ENCODE measurements at regions not wholly inside any gene's neighbourhood (a gene's known extent, or its start where the extent isn't known, plus 50 kb on each side); places are given as distances from the start of the nearest gene placed in this dataset.

DNA sequence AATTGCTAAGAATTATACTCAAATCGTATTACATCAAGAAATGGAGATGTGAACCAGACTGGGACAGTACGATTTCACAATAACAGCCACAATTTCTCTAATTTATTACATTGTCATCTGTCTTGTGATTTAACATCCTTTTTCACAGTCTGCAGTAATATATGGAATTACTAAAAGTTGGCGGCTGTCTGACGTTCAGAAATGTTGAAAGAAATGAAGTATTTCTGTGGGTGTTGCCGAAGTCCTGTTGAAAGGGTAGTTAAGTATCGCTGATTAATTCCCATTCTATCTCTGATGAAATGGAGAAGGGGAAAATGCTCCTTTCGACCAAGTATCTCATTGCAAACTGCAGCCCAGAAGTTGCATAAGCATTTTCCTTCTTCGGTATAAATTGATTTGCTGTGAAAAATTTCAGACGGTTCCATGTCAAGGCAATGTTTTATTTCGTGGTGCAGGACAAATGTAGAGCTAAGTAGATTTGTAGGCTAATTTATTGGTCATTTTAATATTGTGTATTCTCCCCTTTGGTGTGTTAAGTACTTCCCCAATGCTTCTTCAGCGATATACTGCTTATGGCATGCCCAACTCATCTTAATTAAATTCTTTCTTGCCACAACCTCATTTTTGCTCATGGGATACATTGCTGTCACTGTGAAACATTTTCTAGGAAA, 775.2 kb upstream of the RBFOX1 start:
- no peak overlapping the region for H3K4me3 ChIP-seq (ENCODE audit: low read depth, low read length)
- TF ChIP-seq, protein P1, sequence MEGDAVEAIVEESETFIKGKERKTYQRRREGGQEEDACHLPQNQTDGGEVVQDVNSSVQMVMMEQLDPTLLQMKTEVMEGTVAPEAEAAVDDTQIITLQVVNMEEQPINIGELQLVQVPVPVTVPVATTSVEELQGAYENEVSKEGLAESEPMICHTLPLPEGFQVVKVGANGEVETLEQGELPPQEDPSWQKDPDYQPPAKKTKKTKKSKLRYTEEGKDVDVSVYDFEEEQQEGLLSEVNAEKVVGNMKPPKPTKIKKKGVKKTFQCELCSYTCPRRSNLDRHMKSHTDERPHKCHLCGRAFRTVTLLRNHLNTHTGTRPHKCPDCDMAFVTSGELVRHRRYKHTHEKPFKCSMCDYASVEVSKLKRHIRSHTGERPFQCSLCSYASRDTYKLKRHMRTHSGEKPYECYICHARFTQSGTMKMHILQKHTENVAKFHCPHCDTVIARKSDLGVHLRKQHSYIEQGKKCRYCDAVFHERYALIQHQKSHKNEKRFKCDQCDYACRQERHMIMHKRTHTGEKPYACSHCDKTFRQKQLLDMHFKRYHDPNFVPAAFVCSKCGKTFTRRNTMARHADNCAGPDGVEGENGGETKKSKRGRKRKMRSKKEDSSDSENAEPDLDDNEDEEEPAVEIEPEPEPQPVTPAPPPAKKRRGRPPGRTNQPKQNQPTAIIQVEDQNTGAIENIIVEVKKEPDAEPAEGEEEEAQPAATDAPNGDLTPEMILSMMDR (IDR thresholded peaks at IDR 0.05; ENCODE audit: low read depth, low read length), result no peak

DNA sequence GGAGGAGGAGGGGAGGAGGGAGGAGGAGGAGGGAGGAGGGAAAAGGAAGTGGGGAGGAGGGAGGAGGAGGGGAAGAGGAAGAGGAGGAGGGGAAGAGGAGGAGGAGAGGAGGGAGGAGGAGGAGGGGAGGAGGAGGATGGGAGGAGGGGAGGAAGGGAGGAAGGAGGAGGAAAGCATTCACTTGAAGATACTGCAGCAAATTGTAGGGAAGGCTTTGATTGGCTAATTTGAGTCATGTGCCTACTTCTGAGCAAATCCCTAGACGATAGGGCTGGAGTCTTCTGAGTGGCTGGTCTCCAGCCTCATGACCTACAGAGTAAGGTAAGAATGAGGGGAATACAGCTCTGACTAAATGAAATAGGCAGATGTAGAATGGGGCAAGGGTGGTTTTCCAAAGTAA, 783.2 kb upstream of the RBFOX1 start:
- TF ChIP-seq, protein P1 (IDR thresholded peaks at IDR 0.05; ENCODE audit: low read depth, low read length), result no peak
- no peak overlapping the region for H3K4me3 ChIP-seq (ENCODE audit: low read depth, low read length)

DNA sequence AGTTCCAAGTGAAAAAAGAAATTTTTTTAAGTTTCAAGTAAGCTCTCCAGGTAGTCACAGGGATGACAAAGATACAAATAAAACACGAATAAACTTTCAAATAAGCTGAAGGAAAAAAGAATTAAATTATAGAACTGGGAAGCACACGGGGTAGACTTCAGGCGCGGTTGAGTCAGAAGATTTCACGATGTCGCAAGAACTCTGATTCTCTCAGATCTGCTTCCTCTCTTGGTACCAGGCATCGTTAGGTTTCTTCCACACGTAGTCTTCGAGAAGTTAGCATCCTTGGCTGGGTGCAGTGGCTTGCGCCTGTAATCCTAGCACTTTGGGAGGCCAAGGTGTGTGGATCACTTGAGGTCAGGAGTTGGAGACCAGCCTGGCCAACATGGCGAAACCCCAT, 784.1 kb upstream of the RBFOX1 start:
- no peak overlapping the region for H3K4me3 ChIP-seq (ENCODE audit: low read depth, low read length)
- TF ChIP-seq, protein P1 (IDR thresholded peaks at IDR 0.05; ENCODE audit: low read depth, low read length), result no peak

DNA sequence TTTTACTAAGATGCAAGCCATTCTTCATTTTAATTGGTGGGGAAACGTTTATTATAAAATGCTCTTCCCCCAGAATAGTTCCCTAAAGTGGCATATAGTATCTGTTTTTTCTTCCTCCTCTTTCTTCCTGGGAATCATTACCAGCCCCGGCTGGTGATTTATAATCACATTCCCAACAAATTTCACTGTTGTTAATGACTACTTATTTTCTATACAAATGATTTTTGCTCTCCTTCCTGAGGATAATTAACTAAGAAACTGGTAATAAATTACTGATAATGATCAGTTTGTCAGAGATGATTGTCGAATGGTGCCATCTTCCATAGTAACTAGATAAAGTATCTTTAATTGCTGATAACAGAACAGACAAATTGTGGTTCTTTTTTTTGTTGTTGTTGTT, 785.5 kb upstream of the RBFOX1 start:
- H3K4me3 ChIP-seq (ENCODE audit: low read depth, low read length), result no peak overlapping the region
- TF ChIP-seq, protein P1 (IDR thresholded peaks at IDR 0.05; ENCODE audit: low read depth, low read length), result no peak

DNA sequence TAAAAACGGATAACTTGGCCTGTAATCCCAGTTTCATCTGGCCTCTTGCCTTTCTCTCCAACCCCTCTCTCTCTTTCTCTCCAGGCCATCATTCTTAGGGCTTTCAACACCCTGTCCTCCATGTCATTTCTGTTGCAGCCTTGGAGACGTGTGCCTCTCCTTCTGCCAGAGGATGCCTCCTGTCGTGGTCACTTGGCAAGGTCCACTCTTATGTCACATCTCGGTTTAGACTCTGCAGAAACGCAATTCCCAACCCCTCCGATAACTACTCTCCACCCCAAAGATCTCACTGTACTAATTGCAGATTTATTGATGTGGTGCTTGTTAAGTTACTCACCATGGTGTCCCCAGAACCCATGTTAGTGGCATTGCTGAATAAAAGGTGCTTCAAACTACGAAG, 787.3 kb upstream of the RBFOX1 start:
- TF ChIP-seq, protein P1 (IDR thresholded peaks at IDR 0.05; ENCODE audit: low read depth, low read length), result no peak
- no peak overlapping the region for H3K4me3 ChIP-seq (ENCODE audit: low read depth, low read length)

DNA sequence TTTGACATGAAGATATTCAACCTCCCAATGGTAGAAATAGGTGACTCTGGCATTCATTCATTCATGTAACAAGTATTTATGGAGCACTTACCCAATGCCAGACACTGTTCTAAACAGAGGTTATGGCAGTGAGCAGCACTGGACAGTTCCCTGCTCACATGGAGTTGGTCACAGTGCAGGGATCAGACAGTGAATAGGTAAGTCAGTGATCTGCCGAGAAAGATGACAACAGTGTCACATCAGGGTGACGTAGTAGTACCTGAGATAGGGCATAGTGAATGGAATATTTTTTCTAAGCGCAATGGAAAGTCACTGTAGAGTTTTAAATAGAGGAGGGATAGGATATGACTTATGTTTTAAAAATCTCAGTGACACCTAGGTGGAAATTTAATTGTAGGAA, 791.4 kb upstream of the RBFOX1 start:
- no peak overlapping the region for H3K4me3 ChIP-seq (ENCODE audit: low read depth, low read length)
- TF ChIP-seq, protein P1 (IDR thresholded peaks at IDR 0.05; ENCODE audit: low read depth, low read length), result no peak

DNA sequence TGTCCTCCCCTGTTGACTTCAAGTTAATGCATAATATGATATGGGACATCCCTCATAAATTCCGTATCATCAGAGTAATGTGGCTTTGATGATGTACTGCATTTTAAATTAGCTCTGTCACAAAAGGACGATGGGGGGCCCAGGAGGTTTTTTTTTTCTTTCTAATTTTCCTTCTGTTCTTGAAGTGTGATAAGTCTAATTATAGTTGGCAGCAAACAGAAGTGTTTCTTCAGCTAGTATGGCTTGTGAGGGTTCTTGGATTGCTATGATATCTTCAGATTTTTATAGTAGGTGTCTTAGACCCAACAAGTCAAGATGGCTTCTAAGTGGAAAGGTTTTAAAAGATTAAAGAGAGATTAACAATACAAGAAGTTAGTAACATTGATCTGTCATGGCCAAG, 796.2 kb upstream of the RBFOX1 start:
- TF ChIP-seq, protein P1 (IDR thresholded peaks at IDR 0.05; ENCODE audit: low read depth, low read length), result no peak
- no peak overlapping the region for H3K4me3 ChIP-seq (ENCODE audit: low read depth, low read length)

All from WI38 (cell line).